Ovary (tissue), 7 donors: ENCODE measurements at regions not wholly inside any gene's neighbourhood (a gene's known extent, or its start where the extent isn't known, plus 50 kb on each side); places are given as distances from the start of the nearest gene placed in this dataset.

Experiments used
- DNase-seq, 5 donors: peaks; one replicate each; pipeline ENCODE4 v3.0.0-alpha.2; 2019 to 2020
- H3K27ac ChIP-seq, 2 donors: fragments of 200-600 bp; one replicate each; pipeline versions ENCODE4 v1.5.1 to v1.8.0; 2019 to 2022
- H3K27me3 ChIP-seq: fragments of 200-600 bp; one replicate; pipeline ENCODE4 v1.8.0; 2022
- H3K36me3 ChIP-seq: fragments of 200-600 bp; sonication (generic); one replicate; pipeline ENCODE4 v1.5.1; 2019
- H3K4me1 ChIP-seq: one replicate; pipeline ENCODE4 v1.8.1; 2013; ENCODE audit warnings: mild to moderate bottlenecking, moderate library complexity; ENCODE audit not compliant: insufficient read depth
- H3K4me3 ChIP-seq: fragments of 200-600 bp; sonication (generic); one replicate; pipeline ENCODE4 v1.5.1; 2017
- H3K9me3 ChIP-seq, 2 donors: fragments of 200-600 bp in 1 of 2; sonication (generic) in 1 of 2; one replicate each; pipeline versions ENCODE4 v1.5.1 to v1.8.1; 2013 to 2019; ENCODE audit warnings: mild to moderate bottlenecking in 1 of 2, moderate library complexity in 1 of 2
- EP300 ChIP-seq: sonication (generic); formaldehyde crosslinking; IDR thresholded peaks from one replicate; pipeline ENCODE4 v1.6.1; 2017; ENCODE audit warnings: antibody characterized with exemption
- POLR2A ChIP-seq: fragments of 450-650 bp; IDR thresholded peaks from one replicate; pipeline ENCODE4 v1.6.1; 2017; ENCODE audit warnings: antibody characterized with exemption, mild to moderate bottlenecking, moderate library complexity
- WGBS, 3 donors: extraction: QIAGEN DNeasy Blood & Tissue Kit in 1 of 3; methylation state at CpG; one replicate each; pipeline versions ENCODE4 v1.1.5 to v1.1.7; 2013 to 2017; 5-methylcytosine and 5-hydroxymethylcytosine counted together
- intact Hi-C, 4 donors: fragments of 100-400 bp; cut with DNase I; formaldehyde crosslinking; loops; one replicate each; pipeline versions ENCODE4 v1.11.0 to v1.15.1; 2022 to 2023
- TF ChIP-seq, protein P1 (sequence below), 3 donors: fragments of 450-650 bp in 2 of 3; fragments of 200-600 bp in 1 of 3; IDR thresholded peaks; one replicate each; pipeline versions ENCODE4 v1.5.1 to v1.8.0; 2016 to 2022; ENCODE audit warnings: antibody characterized with exemption in 3 of 3, mild to moderate bottlenecking in 1 of 3
- donor health status: DM: no; HTN: no; CAD: no; lungs with moderate emphysema.
- donor health status: DM: no; HTN: no; CAD: no.
- donor health status: Bipolar disorder and iron deficiency.
- donor health status: DM: no; HTN: no; CAD: no.
- donor health status: DM: yes; HTN: yes; CAD: no.

DNA sequence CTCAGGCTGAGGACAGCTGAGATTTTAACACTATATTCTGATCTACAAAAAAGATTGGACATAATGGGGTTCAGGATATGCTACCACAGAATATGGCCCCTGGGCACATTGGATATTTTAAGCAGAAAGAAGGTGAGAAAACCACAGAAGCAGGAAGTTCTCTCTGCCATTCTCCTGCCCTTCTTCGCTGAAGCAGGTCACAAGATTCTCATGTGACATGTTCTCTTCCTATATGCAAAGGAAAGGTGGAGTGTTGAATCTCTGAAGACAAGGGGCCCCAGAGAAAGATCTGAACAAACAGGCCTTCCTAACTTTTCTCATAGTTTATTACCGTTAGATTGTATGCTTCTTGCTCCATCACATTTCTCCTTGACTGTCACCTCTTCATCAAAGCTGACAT is 285.7 kb downstream of the S1PR1 start:
- TF ChIP-seq, protein P1, sequence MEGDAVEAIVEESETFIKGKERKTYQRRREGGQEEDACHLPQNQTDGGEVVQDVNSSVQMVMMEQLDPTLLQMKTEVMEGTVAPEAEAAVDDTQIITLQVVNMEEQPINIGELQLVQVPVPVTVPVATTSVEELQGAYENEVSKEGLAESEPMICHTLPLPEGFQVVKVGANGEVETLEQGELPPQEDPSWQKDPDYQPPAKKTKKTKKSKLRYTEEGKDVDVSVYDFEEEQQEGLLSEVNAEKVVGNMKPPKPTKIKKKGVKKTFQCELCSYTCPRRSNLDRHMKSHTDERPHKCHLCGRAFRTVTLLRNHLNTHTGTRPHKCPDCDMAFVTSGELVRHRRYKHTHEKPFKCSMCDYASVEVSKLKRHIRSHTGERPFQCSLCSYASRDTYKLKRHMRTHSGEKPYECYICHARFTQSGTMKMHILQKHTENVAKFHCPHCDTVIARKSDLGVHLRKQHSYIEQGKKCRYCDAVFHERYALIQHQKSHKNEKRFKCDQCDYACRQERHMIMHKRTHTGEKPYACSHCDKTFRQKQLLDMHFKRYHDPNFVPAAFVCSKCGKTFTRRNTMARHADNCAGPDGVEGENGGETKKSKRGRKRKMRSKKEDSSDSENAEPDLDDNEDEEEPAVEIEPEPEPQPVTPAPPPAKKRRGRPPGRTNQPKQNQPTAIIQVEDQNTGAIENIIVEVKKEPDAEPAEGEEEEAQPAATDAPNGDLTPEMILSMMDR (IDR thresholded peaks at IDR 0.05) = no peak
- TF ChIP-seq EP300 = no peak
- no peak for TF ChIP-seq POLR2A
- no peak overlapping the region for H3K27ac ChIP-seq
- 90 to 96% (median 94%) methylated on average over 2 of the region's 2 CpGs for WGBS, 3 donors

DNA sequence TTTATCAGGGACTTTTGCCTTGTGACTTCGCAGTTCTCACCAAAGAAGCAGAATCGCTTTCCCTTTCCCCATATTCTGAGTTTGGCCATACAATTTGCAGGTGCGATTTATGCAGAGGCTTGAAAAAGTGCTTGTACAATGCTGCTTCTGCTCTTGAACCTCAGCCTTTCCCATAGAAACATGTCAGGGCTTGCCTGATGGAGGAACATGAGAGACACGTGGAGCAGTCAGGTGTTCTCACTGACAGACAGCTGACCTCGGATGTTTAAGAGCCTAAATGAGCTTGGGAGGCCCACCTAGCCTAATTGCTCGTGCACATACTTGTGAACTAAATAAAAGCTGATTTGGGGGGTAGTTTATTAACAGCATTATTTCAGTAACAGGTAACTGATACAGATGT is 290.0 kb downstream of the S1PR1 start:
- Histone ChIP-seq H3K27me3 (no peaks in the 10 kb centered on the region), H3K4me3 (no peak overlapping the region), H3K4me1 (no peaks in the 10 kb centered on the region), H3K9me3 (no peaks in the 10 kb centered on the region), H3K36me3 (no peaks in the 10 kb centered on the region), H3K27ac (no peak overlapping the region)
- 66 to 76% (median 74%) methylated on average over 6 of the region's 6 CpGs for WGBS, 3 donors
- TF ChIP-seq, protein P1 (IDR thresholded peaks at IDR 0.05) = no peak
- TF ChIP-seq POLR2A (no peak), EP300 (no peak)
- no peak for DNase-seq
- intact Hi-C loops = no loop called here

More for the DNA sequence above, 285.7 kb downstream of the S1PR1 start:
- Histone ChIP-seq H3K4me1 (no peaks in the 10 kb centered on the region), H3K27me3 (no peaks in the 10 kb centered on the region), H3K4me3 (no peak overlapping the region), H3K36me3 (no peaks in the 10 kb centered on the region), H3K9me3 (no peaks in the 10 kb centered on the region)
- intact Hi-C loops = no loop called here
- DNase-seq = no peak

DNA sequence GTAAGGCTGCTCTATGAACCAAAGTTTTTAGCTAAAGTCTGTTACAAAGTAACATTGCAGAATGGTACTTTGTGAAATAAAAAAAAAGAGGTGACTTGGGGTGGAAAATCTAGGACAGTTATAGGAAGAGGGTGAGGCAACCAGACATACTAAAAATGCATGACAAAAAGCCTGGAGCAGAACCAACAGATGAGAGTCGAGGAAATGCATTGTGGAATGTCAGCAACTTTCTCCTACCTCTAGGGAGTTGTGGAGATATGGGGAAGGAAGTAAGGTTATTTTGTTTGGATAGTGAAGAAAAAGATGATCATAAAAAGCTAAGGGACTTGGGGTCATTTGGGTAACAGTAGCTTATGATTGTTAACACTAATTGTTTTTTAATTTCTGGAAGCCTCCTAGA is 295.6 kb downstream of the S1PR1 start:
- H3K27me3 ChIP-seq = no peaks in the 10 kb centered on the region
- 2 to 11% (median 7%) methylated on average over 1 of the region's 1 CpG for WGBS, 3 donors
- TF ChIP-seq POLR2A = no peak
- TF ChIP-seq EP300 = no peak
- intact Hi-C loops = no loop called here
- H3K36me3 ChIP-seq = no peaks in the 10 kb centered on the region
- H3K4me3 ChIP-seq = no peak overlapping the region
- no peaks in the 10 kb centered on the region for H3K4me1 ChIP-seq
- H3K9me3 ChIP-seq = no peaks in the 10 kb centered on the region
- no peak overlapping the region for H3K27ac ChIP-seq
- DNase-seq = no peak

DNA sequence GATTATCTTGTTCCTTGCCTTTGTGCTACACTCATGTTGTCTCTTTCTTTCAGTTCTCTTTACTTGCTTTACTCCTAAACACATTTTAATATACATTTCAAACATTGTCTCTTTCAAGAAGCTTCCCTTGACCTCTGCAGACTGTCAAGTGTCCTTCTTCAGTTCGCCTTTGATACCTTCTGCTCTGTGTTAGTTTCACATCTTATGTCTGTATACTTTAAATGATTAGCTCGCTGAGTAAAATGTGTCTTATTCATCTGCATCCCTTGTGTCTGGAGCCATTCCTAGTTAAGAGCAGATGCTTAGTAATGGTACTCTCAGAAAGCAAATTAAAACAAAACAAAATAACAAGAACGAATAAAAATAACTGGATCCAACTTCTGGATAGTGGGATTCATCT is 303.3 kb downstream of the S1PR1 start:
- no peak for DNase-seq
- TF ChIP-seq POLR2A = no peak
- TF ChIP-seq, protein P1 (IDR thresholded peaks at IDR 0.05) = no peak
- no peak for TF ChIP-seq EP300
- Histone ChIP-seq H3K4me3 (no peak overlapping the region), H3K4me1 (no peaks in the 10 kb centered on the region), H3K27me3 (no peaks in the 10 kb centered on the region), H3K27ac (no peak overlapping the region), H3K36me3 (no peaks in the 10 kb centered on the region), H3K9me3 (no peaks in the 10 kb centered on the region)
- WGBS, 3 donors = 76 to 89% (median 83%) methylated on average over 3 of the region's 3 CpGs
- intact Hi-C loops = no loop called here

DNA sequence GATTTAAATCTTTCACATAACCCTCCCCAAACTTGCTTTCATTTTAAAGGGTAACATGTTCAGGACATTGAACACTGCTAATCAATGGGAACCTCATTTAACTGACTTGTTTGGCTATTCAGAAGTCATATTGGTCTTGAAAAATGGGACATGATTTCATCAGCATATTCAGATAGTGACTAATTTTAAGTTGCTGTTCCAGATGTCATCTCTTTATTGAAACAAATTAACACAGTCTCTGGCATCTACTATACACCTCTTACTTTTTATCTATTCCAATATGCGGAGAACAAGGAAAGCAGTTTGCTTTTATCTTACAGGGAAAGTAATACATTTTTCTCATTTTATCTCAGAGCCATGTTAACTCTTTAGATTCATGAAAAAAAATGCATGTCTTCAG is 310.1 kb downstream of the S1PR1 start:
- Histone ChIP-seq H3K27ac (no peak overlapping the region), H3K9me3 (no peaks in the 10 kb centered on the region), H3K4me3 (no peak overlapping the region), H3K27me3 (no peaks in the 10 kb centered on the region), H3K4me1 (no peaks in the 10 kb centered on the region), H3K36me3 (no peaks in the 10 kb centered on the region)
- WGBS, 3 donors = 0% methylated on average over 1 of the region's 1 CpG
- DNase-seq = no peak
- TF ChIP-seq EP300 (no peak), POLR2A (no peak)
- TF ChIP-seq, protein P1 (IDR thresholded peaks at IDR 0.05) = no peak
- intact Hi-C loops = no loop called here
